ENCODE measurements at regions not wholly inside any gene's neighbourhood (a gene's known extent, or its start where the extent isn't known, plus 50 kb on each side); places are given as distances from the start of the nearest gene placed in this dataset.

GRCh38 chr15:27608248-27608647 lies 490.9 kb downstream of the OCA2 start:
- DNase-seq = no peak

DNA sequence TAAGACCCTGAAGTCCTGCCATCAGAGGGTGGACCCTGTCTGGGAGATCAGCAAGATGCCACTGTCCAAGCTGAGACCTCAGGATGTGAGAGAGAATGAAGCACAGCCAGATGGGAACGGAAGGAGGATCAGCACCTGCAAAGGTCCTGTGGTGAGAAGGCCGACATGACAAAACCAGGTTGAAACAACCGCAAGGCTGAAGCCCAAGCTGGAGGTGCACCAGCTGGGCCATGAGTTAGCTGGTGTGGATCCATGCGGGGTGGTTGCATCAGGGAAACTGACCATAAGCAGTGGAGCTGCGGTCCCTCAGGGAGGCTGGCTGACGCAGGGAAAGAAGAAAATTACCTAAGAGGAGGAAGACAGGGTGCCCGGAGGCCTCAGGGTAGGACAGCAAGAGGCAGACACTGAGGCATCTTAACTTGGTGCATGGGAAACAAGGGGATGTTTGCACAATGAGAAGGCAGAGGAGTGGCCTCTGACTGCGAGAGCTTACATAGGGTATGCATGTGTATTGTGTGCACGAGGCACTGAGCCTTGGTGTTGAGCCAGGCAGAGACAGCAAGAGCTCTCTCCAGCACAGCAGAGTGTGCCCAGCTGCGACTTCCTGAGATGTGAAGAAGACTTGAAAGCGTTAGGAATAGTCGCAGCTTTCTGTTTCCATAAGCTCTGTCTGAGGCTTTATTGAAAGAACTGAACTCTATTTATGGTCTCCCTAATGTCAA lies 497.7 kb downstream of the OCA2 start:
- DNase-seq = peak; percentile 3

DNA sequence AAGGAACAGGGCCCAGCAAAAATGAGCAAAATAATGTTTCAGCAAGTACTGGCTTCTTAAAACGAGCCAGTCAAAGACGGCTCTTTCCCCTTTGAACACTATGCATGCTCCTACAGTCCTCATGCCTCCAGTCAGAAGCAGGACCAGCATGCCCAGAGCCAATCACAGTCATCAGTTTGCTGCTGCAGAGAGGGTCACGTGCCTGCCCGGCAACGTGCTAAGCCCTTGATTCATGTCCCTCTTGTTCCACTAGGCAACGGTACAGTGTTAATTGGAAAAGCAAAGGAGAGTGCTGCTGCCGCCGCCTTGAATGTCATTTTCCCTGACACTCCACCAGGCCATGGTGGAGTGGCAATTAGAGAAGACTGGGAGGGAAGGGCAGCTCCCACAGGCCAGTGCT lies 500.1 kb downstream of the OCA2 start:
- no peak for DNase-seq

- no peak for DNase-seq
Observed at GRCh38 chr15:27598251-27599009, 500.7 kb downstream of the OCA2 start.

DNA sequence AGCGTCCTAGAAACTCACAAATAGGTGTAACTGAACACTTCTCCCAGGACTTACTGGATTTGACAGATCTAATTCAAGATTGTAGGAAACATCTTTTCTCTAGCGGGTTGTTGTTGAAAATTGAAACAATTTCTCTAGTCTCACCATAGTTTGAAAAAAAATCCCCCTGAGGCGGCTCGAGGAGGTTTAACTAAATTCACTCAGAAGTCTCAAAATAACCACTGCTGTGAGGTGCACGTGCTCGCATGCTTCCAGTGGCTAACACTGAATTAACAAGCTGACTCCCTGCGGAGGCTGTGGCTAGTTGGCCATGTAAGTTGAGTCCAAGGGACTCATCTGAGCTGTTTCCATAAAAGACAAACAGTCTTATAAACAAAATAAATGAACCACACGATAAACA lies 503.9 kb downstream of the OCA2 start:
- DNase-seq = no peak

GRCh38 chr15:27592036-27592760 lies 506.9 kb downstream of the OCA2 start:
- no peak for DNase-seq
